HCT116 (cell line): ENCODE measurements at regions not wholly inside any gene's neighbourhood (a gene's known extent, or its start where the extent isn't known, plus 50 kb on each side); places are given as distances from the start of the nearest gene placed in this dataset.

Source experiments
- ATAC-seq: fragments of 200-7000 bp; cut with Tn5 transposase; 2 replicates; pipeline ENCODE4 v1.9.1; 2020; ENCODE audit warnings: mild to moderate bottlenecking, moderate library complexity
- BruUV-seq: library from RNA; stranded (reverse); fragments of 400-500 nt; replicated peaks from 2 replicates; lab custom pipeline; 2021; lab: Mats Ljungman, UMichigan
- CTCF ChIA-PET: fragments of 300-600 bp; sonication (Branson Sonifier 250); formaldehyde crosslinking; loops from one replicate; lab custom pipeline; 2021; ENCODE audit warnings: antibody characterized with exemption; lab: Charles Lee
- POLR2A ChIA-PET: fragments of 300-600, 350-600 bp; sonication (Branson Sonifier 250); formaldehyde crosslinking; loops from one replicate; lab custom pipeline; 2021; ENCODE audit warnings: antibody characterized with exemption; lab: Charles Lee
- RAD21 ChIA-PET, 2 experiments: fragments of 300-600 bp; sonication (Branson Sonifier 250); formaldehyde crosslinking; loops; one replicate each; lab custom pipeline; 2023; ENCODE audit warnings: low total read pairs in 2 of 2; ENCODE audit not compliant: uncharacterized antibody in 2 of 2, unreplicated experiment in 2 of 2, low non-redundant PET in 1 of 2; lab: Charles Lee
- DNase-seq: peaks from one replicate; pipeline ENCODE4 v3.0.0-alpha.2; 2010; ENCODE audit warnings: low read depth, low spot score
- H2AFZ ChIP-seq: fragments of 200-600 bp; shearing (Covaris generic), sonication (generic); 2 replicates; pipeline ENCODE4 v1.6.1; 2017; ENCODE audit warnings: low read depth, mixed run types, mixed read lengths, antibody characterized with exemption, low read length; ENCODE audit not compliant: poor library complexity, severe bottlenecking
- H3K27ac ChIP-seq: 2 replicates; pipeline ENCODE4 v1.5.1; 2012; ENCODE audit warnings: low read depth, low read length
- H3K27me3 ChIP-seq: fragments of 200-600 bp; sonication (generic); 2 replicates; pipeline ENCODE4 v1.6.1; 2016; ENCODE audit warnings: mixed run types, low read length, mixed read lengths; ENCODE audit not compliant: insufficient read depth
- H3K36me3 ChIP-seq, 2 experiments: fragments of 200-500 bp in 1 of 2; fragments of 200-600 bp in 1 of 2; sonication (Bioruptor generic) in 1 of 2; sonication (generic) in 1 of 2; 2 replicates each; pipeline versions ENCODE4 v1.5.1 to v1.6.1; 2014 to 2016; ENCODE audit warnings: low read length in 2 of 2, inconsistent platforms in 1 of 2, mixed read lengths in 1 of 2, mixed run types in 1 of 2; ENCODE audit not compliant: insufficient read depth in 2 of 2, control insufficient read depth in 1 of 2
- H3K4me1 ChIP-seq, 2 experiments: fragments of 200-600 bp in 1 of 2; sonication (generic) in 1 of 2; 2 replicates each; pipeline versions ENCODE4 v1.5.1 to v1.6.1; 2012 to 2017; ENCODE audit warnings: low read length in 2 of 2, inconsistent platforms in 1 of 2, mild to moderate bottlenecking in 1 of 2, mixed read lengths in 1 of 2, mixed run types in 1 of 2, moderate library complexity in 1 of 2; ENCODE audit not compliant: insufficient read depth in 2 of 2, control insufficient read depth in 1 of 2
- H3K4me2 ChIP-seq: fragments of 200-600 bp; sonication (generic); 2 replicates; pipeline ENCODE4 v1.6.1; 2017; ENCODE audit warnings: mixed run types, low read length, mixed read lengths
- H3K4me3 ChIP-seq, 2 experiments: fragments of 200-600 bp in 1 of 2; sonication (generic) in 1 of 2; replicated peaks in 1 of 2; 2 replicates each; pipeline ENCODE4 v1.5.1; 2011 to 2016; ENCODE audit warnings: low read length in 2 of 2, control low read depth in 1 of 2, low read depth in 1 of 2, mild to moderate bottlenecking in 1 of 2, mixed read lengths in 1 of 2, mixed run types in 1 of 2
- H3K79me2 ChIP-seq: fragments of 200-600 bp; sonication (generic); 2 replicates; pipeline ENCODE4 v1.6.1; 2017; ENCODE audit warnings: mild to moderate bottlenecking, mixed run types, low read length, moderate library complexity, mixed read lengths; ENCODE audit not compliant: insufficient read depth
- H3K9ac ChIP-seq: fragments of 200-600 bp; sonication (generic); 2 replicates; pipeline ENCODE4 v1.6.1; 2016; ENCODE audit warnings: low read length, mixed read lengths
- H3K9me2 ChIP-seq: fragments of 200-600 bp; sonication (generic), shearing (Covaris generic); 2 replicates; pipeline ENCODE4 v1.6.1; 2017; ENCODE audit warnings: mixed run types, mild to moderate bottlenecking, moderate library complexity; ENCODE audit not compliant: insufficient read depth
- H3K9me3 ChIP-seq, 2 experiments: fragments of 200-500 bp in 1 of 2; fragments of 200-600 bp in 1 of 2; sonication (Bioruptor generic) in 1 of 2; sonication (generic) in 1 of 2; 2 replicates each; pipeline ENCODE4 v1.6.1; 2014 to 2017; ENCODE audit warnings: low read length in 2 of 2, mixed read lengths in 2 of 2, inconsistent platforms in 1 of 2, low read depth in 1 of 2, mild to moderate bottlenecking in 1 of 2, mixed run types in 1 of 2, moderate library complexity in 1 of 2; ENCODE audit not compliant: control insufficient read depth in 1 of 2, insufficient read depth in 1 of 2
- H4K20me1 ChIP-seq: fragments of 200-600 bp; sonication (generic), shearing (Covaris generic); 2 replicates; pipeline ENCODE4 v1.6.1; 2017; ENCODE audit warnings: mixed run types, mild to moderate bottlenecking, moderate library complexity; ENCODE audit not compliant: insufficient read depth
- CBX3 ChIP-seq: IDR thresholded peaks from 2 replicates; pipeline ENCODE4 v1.6.1; 2012; ENCODE audit warnings: low read depth
- CEBPB ChIP-seq: IDR thresholded peaks from 2 replicates; pipeline ENCODE4 v1.6.1; 2012; ENCODE audit warnings: low read depth
- EGR1 ChIP-seq: IDR thresholded peaks from 2 replicates; pipeline ENCODE4 v1.6.1; 2012; ENCODE audit warnings: low read depth
- ELF1 ChIP-seq: IDR thresholded peaks from 2 replicates; pipeline ENCODE4 v1.6.1; 2012; ENCODE audit warnings: low read depth, borderline replicate concordance
- EZH2phosphoT487 ChIP-seq: fragments of 200-600 bp; IDR thresholded peaks from 2 replicates; pipeline ENCODE4 v1.6.1; 2018; ENCODE audit warnings: antibody characterized with exemption, borderline replicate concordance
- FOSL1 ChIP-seq: IDR thresholded peaks from 2 replicates; pipeline ENCODE4 v1.6.1; 2012; ENCODE audit warnings: low read depth
- POLR2A ChIP-seq: IDR thresholded peaks from 2 replicates; pipeline ENCODE4 v1.7.0; 2011; ENCODE audit warnings: borderline replicate concordance; ENCODE audit not compliant: insufficient read depth, insufficient read length; ENCODE audit errors: extremely low read depth
- POLR2AphosphoS5 ChIP-seq: IDR thresholded peaks from 2 replicates; pipeline ENCODE4 v1.6.1; 2011; ENCODE audit warnings: mild to moderate bottlenecking, low read depth, low read length, moderate library complexity
- RAD21 ChIP-seq: IDR thresholded peaks from 2 replicates; pipeline ENCODE4 v1.6.1; 2012; ENCODE audit warnings: low read depth, mild to moderate bottlenecking
- SIN3A ChIP-seq: IDR thresholded peaks from 2 replicates; pipeline ENCODE4 v1.6.1; 2012; ENCODE audit warnings: low read depth
- SP1 ChIP-seq: IDR thresholded peaks from 2 replicates; pipeline ENCODE4 v1.6.1; 2012; ENCODE audit warnings: low read depth
- SRF ChIP-seq: IDR thresholded peaks from 2 replicates; pipeline ENCODE4 v1.6.1; 2012; ENCODE audit warnings: low read depth
- TCF7L2 ChIP-seq: IDR thresholded peaks from 2 replicates; pipeline ENCODE4 v1.7.0; 2011; ENCODE audit warnings: borderline replicate concordance, inconsistent platforms; ENCODE audit not compliant: insufficient read depth, insufficient read length; ENCODE audit errors: extremely low read depth
- YY1 ChIP-seq: IDR thresholded peaks from 2 replicates; pipeline ENCODE4 v1.6.1; 2011; ENCODE audit warnings: low read length, low read depth, moderate library complexity, mild to moderate bottlenecking; ENCODE audit not compliant: insufficient replicate concordance; ENCODE audit errors: extremely low read depth
- intact Hi-C: fragments of 100-400 bp; cut with micrococcal nuclease; formaldehyde crosslinking; loops from 2 replicates; pipeline ENCODE4 v1.10.0; 2022
- TF ChIP-seq, protein P1 (sequence below): IDR thresholded peaks from 2 replicates; pipeline ENCODE4 v1.6.1; 2011; ENCODE audit warnings: mild to moderate bottlenecking, low read length, moderate library complexity; ENCODE audit not compliant: insufficient replicate concordance; ENCODE audit errors: extremely low read depth
- TF ChIP-seq, protein P2 (sequence below): IDR thresholded peaks from 2 replicates; pipeline ENCODE4 v1.6.1; 2012
- TF ChIP-seq, protein P3 (sequence below): IDR thresholded peaks from 2 replicates; pipeline ENCODE4 v1.6.1; 2012
- TF ChIP-seq, protein P4 (sequence below): IDR thresholded peaks from 2 replicates; pipeline ENCODE4 v1.6.1; 2012; ENCODE audit warnings: low read depth
- TF ChIP-seq, protein P5 (sequence below), 3 experiments: fragments of 200-600 bp in 1 of 3; sonication (generic) in 1 of 3; IDR thresholded peaks in 2 of 3; conservative IDR thresholded peaks in 1 of 3; 2 replicates each; pipeline ENCODE4 v1.5.1; 2012 to 2017; ENCODE audit warnings: low read depth in 2 of 3, low read length in 2 of 3, antibody characterized with exemption in 1 of 3, borderline replicate concordance in 1 of 3, control low read depth in 1 of 3, mild to moderate bottlenecking in 1 of 3, mixed read lengths in 1 of 3, mixed run types in 1 of 3, moderate library complexity in 1 of 3; ENCODE audit not compliant: insufficient read depth in 1 of 3

DNA sequence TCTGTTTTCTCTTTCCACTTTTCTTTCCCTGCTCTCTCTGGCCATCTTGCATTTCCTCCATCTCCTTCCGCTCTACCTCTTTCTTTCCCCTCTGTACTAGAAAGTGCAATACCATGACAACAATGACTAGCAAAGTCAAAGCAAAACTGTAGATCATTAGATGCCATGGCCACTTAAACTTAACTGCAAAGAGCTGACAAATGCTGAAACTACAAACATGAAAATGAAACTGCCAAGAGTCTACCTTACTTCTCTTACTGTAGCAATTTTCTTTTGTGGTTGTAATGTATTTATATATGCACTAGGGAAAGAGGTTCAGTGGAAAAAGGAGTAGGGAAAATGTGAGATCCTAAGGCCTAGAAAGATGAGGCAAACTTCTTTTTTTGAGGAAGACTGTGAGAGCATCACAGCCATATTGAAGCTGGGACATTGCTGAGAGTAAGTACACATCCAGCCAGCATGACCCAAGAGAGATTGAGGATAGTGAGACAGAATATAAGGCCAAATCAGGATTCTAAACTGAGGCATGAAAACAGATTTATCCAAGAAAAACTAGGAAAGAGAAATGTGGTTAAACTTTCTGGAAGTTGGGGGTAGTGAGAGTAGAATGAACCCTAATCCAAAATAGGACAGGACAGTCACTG is 276.6 kb upstream of the NAV3 start:
- H3K9me3 ChIP-seq, result no peaks in the 10 kb centered on the region
- H3K79me2 ChIP-seq, result no peaks in the 10 kb centered on the region
- H3K9ac ChIP-seq, result no peak overlapping the region
- ChIA-PET POLR2A (no interaction called here), CTCF (no interaction called here), RAD21 (no interaction called here)
- no peaks in the 10 kb centered on the region for H3K9me2 ChIP-seq
- intact Hi-C loops, result no loop called here
- TF ChIP-seq, protein P1, sequence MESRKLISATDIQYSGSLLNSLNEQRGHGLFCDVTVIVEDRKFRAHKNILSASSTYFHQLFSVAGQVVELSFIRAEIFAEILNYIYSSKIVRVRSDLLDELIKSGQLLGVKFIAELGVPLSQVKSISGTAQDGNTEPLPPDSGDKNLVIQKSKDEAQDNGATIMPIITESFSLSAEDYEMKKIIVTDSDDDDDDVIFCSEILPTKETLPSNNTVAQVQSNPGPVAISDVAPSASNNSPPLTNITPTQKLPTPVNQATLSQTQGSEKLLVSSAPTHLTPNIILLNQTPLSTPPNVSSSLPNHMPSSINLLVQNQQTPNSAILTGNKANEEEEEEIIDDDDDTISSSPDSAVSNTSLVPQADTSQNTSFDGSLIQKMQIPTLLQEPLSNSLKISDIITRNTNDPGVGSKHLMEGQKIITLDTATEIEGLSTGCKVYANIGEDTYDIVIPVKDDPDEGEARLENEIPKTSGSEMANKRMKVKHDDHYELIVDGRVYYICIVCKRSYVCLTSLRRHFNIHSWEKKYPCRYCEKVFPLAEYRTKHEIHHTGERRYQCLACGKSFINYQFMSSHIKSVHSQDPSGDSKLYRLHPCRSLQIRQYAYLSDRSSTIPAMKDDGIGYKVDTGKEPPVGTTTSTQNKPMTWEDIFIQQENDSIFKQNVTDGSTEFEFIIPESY, result no peak
- TF ChIP-seq POLR2AphosphoS5 (no peak), YY1 (no peak), RAD21 (no peak), TCF7L2 (no peak), CEBPB (no peak), EGR1 (no peak), FOSL1 (no peak), ELF1 (no peak), CBX3 (no peak), POLR2A (no peak), SIN3A (no peak), EZH2phosphoT487 (no peak), SP1 (no peak), SRF (no peak)
- TF ChIP-seq, protein P2, sequence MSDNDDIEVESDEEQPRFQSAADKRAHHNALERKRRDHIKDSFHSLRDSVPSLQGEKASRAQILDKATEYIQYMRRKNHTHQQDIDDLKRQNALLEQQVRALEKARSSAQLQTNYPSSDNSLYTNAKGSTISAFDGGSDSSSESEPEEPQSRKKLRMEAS, result no peak
- TF ChIP-seq, protein P3, sequence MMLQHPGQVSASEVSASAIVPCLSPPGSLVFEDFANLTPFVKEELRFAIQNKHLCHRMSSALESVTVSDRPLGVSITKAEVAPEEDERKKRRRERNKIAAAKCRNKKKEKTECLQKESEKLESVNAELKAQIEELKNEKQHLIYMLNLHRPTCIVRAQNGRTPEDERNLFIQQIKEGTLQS, result no peak
- TF ChIP-seq, protein P4, sequence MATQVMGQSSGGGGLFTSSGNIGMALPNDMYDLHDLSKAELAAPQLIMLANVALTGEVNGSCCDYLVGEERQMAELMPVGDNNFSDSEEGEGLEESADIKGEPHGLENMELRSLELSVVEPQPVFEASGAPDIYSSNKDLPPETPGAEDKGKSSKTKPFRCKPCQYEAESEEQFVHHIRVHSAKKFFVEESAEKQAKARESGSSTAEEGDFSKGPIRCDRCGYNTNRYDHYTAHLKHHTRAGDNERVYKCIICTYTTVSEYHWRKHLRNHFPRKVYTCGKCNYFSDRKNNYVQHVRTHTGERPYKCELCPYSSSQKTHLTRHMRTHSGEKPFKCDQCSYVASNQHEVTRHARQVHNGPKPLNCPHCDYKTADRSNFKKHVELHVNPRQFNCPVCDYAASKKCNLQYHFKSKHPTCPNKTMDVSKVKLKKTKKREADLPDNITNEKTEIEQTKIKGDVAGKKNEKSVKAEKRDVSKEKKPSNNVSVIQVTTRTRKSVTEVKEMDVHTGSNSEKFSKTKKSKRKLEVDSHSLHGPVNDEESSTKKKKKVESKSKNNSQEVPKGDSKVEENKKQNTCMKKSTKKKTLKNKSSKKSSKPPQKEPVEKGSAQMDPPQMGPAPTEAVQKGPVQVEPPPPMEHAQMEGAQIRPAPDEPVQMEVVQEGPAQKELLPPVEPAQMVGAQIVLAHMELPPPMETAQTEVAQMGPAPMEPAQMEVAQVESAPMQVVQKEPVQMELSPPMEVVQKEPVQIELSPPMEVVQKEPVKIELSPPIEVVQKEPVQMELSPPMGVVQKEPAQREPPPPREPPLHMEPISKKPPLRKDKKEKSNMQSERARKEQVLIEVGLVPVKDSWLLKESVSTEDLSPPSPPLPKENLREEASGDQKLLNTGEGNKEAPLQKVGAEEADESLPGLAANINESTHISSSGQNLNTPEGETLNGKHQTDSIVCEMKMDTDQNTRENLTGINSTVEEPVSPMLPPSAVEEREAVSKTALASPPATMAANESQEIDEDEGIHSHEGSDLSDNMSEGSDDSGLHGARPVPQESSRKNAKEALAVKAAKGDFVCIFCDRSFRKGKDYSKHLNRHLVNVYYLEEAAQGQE, result no peak
- TF ChIP-seq, protein P5, sequence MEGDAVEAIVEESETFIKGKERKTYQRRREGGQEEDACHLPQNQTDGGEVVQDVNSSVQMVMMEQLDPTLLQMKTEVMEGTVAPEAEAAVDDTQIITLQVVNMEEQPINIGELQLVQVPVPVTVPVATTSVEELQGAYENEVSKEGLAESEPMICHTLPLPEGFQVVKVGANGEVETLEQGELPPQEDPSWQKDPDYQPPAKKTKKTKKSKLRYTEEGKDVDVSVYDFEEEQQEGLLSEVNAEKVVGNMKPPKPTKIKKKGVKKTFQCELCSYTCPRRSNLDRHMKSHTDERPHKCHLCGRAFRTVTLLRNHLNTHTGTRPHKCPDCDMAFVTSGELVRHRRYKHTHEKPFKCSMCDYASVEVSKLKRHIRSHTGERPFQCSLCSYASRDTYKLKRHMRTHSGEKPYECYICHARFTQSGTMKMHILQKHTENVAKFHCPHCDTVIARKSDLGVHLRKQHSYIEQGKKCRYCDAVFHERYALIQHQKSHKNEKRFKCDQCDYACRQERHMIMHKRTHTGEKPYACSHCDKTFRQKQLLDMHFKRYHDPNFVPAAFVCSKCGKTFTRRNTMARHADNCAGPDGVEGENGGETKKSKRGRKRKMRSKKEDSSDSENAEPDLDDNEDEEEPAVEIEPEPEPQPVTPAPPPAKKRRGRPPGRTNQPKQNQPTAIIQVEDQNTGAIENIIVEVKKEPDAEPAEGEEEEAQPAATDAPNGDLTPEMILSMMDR (IDR thresholded peaks at IDR 0.05 in 2 of 3, conservative IDR thresholded peaks at IDR 0.05 in 1 of 3; ENCODE audit: borderline replicate concordance in 1 of 3, insufficient read depth in 1 of 3, low read depth in 2 of 3, low read length in 2 of 3), result no peak
- no peak overlapping the region for H3K27ac ChIP-seq
- DNase-seq, result no peak
- no peak for ATAC-seq
- H3K27me3 ChIP-seq, result no peaks in the 10 kb centered on the region
- no peaks in the 10 kb centered on the region for H3K36me3 ChIP-seq
- no peaks in the 10 kb centered on the region for H3K4me1 ChIP-seq
- H3K4me2 ChIP-seq, result no peak overlapping the region
- no TSS peak for BruUV-seq
- no peak overlapping the region for H2AFZ ChIP-seq
- H3K4me3 ChIP-seq, result no peak overlapping the region
- H4K20me1 ChIP-seq, result no peaks in the 10 kb centered on the region
